ENCODE measurements at regions not wholly inside any gene's neighbourhood (a gene's known extent, or its start where the extent isn't known, plus 50 kb on each side); places are given as distances from the start of the nearest gene placed in this dataset.

GRCh38 chr1:56401191-56401590 is 178.2 kb downstream of the PLPP3 start:
- TF ChIP-seq EZH2 (IDR thresholded peaks at IDR 0.05; ENCODE audit: low read depth) = no peak
- TF ChIP-seq, protein P1, sequence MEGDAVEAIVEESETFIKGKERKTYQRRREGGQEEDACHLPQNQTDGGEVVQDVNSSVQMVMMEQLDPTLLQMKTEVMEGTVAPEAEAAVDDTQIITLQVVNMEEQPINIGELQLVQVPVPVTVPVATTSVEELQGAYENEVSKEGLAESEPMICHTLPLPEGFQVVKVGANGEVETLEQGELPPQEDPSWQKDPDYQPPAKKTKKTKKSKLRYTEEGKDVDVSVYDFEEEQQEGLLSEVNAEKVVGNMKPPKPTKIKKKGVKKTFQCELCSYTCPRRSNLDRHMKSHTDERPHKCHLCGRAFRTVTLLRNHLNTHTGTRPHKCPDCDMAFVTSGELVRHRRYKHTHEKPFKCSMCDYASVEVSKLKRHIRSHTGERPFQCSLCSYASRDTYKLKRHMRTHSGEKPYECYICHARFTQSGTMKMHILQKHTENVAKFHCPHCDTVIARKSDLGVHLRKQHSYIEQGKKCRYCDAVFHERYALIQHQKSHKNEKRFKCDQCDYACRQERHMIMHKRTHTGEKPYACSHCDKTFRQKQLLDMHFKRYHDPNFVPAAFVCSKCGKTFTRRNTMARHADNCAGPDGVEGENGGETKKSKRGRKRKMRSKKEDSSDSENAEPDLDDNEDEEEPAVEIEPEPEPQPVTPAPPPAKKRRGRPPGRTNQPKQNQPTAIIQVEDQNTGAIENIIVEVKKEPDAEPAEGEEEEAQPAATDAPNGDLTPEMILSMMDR (conservative IDR thresholded peaks at IDR 0.05) = no peak
- CTCF ChIA-PET = no interaction called here
- no peaks in the 10 kb centered on the region for H3K36me3 ChIP-seq (ENCODE audit: low read depth)
- H4K20me1 ChIP-seq (ENCODE audit: insufficient read depth) = no peaks in the 10 kb centered on the region
- H3F3A ChIP-seq (ENCODE audit: insufficient read depth, low read depth) = no peaks in the 10 kb centered on the region
- no peak overlapping the region for H2AFZ ChIP-seq
- H3K27ac ChIP-seq = no peak overlapping the region
- H3K27me3 ChIP-seq (ENCODE audit: insufficient read depth, low read depth) = no peaks in the 10 kb centered on the region
- no peaks in the 10 kb centered on the region for H3K4me1 ChIP-seq (replicated peaks; ENCODE audit: insufficient read depth)
- no peaks in the 10 kb centered on the region for H3K79me2 ChIP-seq (ENCODE audit: low read depth)
- H3K9me3 ChIP-seq (ENCODE audit: insufficient read depth, low read depth) = no peaks in the 10 kb centered on the region
- H3K4me3 ChIP-seq = no peak overlapping the region
- POLR2A ChIA-PET (ENCODE audit: unreplicated experiment) = no interaction called here
- no TSS peak for BruUV-seq (replicated peaks)
- no peak for DNase-seq
- no peaks in the 10 kb centered on the region for H3K9me2 ChIP-seq (ENCODE audit: insufficient read depth)
- intact Hi-C loops (cut with micrococcal nuclease; ENCODE audit: unreplicated experiment) = loop anchor here (10.0 kb wide), 1 partner anchor 1116 kb away; no protein-coding TSS in a partner anchor
- H3K4me2 ChIP-seq = no peak overlapping the region

DNA sequence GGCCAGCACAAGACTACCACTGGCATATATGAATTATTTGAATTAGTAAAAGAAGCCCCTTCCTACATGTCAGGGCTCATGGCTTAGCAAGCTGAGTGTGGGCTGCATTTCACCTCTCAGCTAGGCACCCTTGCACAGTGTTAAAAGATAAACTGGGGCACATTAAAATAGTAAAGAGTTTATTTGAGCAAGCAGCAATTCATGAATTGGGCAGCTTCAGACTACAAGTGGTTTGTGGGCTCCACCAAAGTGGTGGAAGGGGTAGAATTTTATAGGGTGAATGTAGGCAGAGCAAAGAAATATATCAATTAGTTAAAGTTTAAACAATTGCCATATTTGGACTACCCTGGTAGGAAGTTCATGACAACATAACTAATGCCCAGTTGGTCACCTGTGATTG is 178.8 kb downstream of the PLPP3 start:
- no peaks in the 10 kb centered on the region for H3K9me2 ChIP-seq (ENCODE audit: insufficient read depth)
- no TSS peak for BruUV-seq (replicated peaks)
- H3K4me2 ChIP-seq = no peak overlapping the region
- no peaks in the 10 kb centered on the region for H3K27me3 ChIP-seq (ENCODE audit: insufficient read depth, low read depth)
- H3K9me3 ChIP-seq (ENCODE audit: insufficient read depth, low read depth) = no peaks in the 10 kb centered on the region
- DNase-seq = no peak
- H3K4me1 ChIP-seq (replicated peaks; ENCODE audit: insufficient read depth) = no peaks in the 10 kb centered on the region
- H3K79me2 ChIP-seq (ENCODE audit: low read depth) = no peaks in the 10 kb centered on the region
- H2AFZ ChIP-seq = no peak overlapping the region
- no peaks in the 10 kb centered on the region for H3F3A ChIP-seq (ENCODE audit: insufficient read depth, low read depth)
- ChIA-PET CTCF (no interaction called here), POLR2A (ENCODE audit: unreplicated experiment) (interaction anchor here (0.6 kb wide), 1 partner anchor 89 kb away, joined by 3 read pairs; no protein-coding TSS in a partner anchor)
- H4K20me1 ChIP-seq (ENCODE audit: insufficient read depth) = no peaks in the 10 kb centered on the region
- H3K36me3 ChIP-seq (ENCODE audit: low read depth) = no peaks in the 10 kb centered on the region
- TF ChIP-seq, protein P1 (conservative IDR thresholded peaks at IDR 0.05) = no peak
- TF ChIP-seq EZH2 (IDR thresholded peaks at IDR 0.05; ENCODE audit: low read depth) = no peak
- intact Hi-C loops (cut with micrococcal nuclease; ENCODE audit: unreplicated experiment) = loop anchor here (10.0 kb wide), 1 partner anchor 1116 kb away; no protein-coding TSS in a partner anchor
- no peak overlapping the region for H3K4me3 ChIP-seq
- H3K27ac ChIP-seq = no peak overlapping the region

- TF ChIP-seq EZH2 (IDR thresholded peaks at IDR 0.05; ENCODE audit: low read depth) = no peak
- TF ChIP-seq, protein P1 (conservative IDR thresholded peaks at IDR 0.05) = no peak
- ChIA-PET CTCF (no interaction called here), POLR2A (ENCODE audit: unreplicated experiment) (no interaction called here)
- BruUV-seq (replicated peaks) = no TSS peak
- Histone ChIP-seq H3K27ac (no peak overlapping the region), H3K4me1 (replicated peaks; ENCODE audit: insufficient read depth) (no peaks in the 10 kb centered on the region), H2AFZ (no peak overlapping the region), H3K79me2 (ENCODE audit: low read depth) (no peaks in the 10 kb centered on the region), H3K4me2 (no peak overlapping the region), H3K36me3 (ENCODE audit: low read depth) (no peaks in the 10 kb centered on the region), H3F3A (ENCODE audit: insufficient read depth, low read depth) (no peaks in the 10 kb centered on the region), H3K9me3 (ENCODE audit: insufficient read depth, low read depth) (no peaks in the 10 kb centered on the region), H3K4me3 (no peak overlapping the region), H3K27me3 (ENCODE audit: insufficient read depth, low read depth) (no peaks in the 10 kb centered on the region), H4K20me1 (ENCODE audit: insufficient read depth) (no peaks in the 10 kb centered on the region), H3K9me2 (ENCODE audit: insufficient read depth) (no peaks in the 10 kb centered on the region)
- intact Hi-C loops (cut with micrococcal nuclease; ENCODE audit: unreplicated experiment) = loop anchor here (10.0 kb wide), 1 partner anchor 1115 kb away; no protein-coding TSS in a partner anchor
- no peak for DNase-seq
Measured at GRCh38 chr1:56399795-56400194, 179.6 kb downstream of the PLPP3 start.
